ENCODE measurements at regions not wholly inside any gene's neighbourhood (a gene's known extent, or its start where the extent isn't known, plus 50 kb on each side); places are given as distances from the start of the nearest gene placed in this dataset.
A peak's percentile ranks its signal among the peaks of the same experiment; 100 is the strongest.

- H3K9me3 ChIP-seq (ENCODE audit: control insufficient read depth, low read depth, low read length) = no peaks in the 10 kb centered on the region
- no peaks in the 10 kb centered on the region for H3K36me3 ChIP-seq (ENCODE audit: control insufficient read depth, insufficient read depth, low read length)
- no peak for DNase-seq
- WGBS (ENCODE audit: insufficient coverage, low lambda C conversion rate) = no CpG with 5 or more reads among the region's 4 CpGs
- H3K4me1 ChIP-seq (ENCODE audit: control insufficient read depth, insufficient read depth, low read length) = no peaks in the 10 kb centered on the region
- H3K27me3 ChIP-seq (ENCODE audit: control insufficient read depth, insufficient read depth, low read length) = peaks cover 20% of the 10 kb centered on the region
- H3K27ac ChIP-seq (ENCODE audit: low read length) = no peak overlapping the region
- no peak overlapping the region for H3K4me3 ChIP-seq (ENCODE audit: low read length)
Measured at GRCh38 chr14:97213720-97214119, 416.5 kb downstream of the VRK1 start.

DNA sequence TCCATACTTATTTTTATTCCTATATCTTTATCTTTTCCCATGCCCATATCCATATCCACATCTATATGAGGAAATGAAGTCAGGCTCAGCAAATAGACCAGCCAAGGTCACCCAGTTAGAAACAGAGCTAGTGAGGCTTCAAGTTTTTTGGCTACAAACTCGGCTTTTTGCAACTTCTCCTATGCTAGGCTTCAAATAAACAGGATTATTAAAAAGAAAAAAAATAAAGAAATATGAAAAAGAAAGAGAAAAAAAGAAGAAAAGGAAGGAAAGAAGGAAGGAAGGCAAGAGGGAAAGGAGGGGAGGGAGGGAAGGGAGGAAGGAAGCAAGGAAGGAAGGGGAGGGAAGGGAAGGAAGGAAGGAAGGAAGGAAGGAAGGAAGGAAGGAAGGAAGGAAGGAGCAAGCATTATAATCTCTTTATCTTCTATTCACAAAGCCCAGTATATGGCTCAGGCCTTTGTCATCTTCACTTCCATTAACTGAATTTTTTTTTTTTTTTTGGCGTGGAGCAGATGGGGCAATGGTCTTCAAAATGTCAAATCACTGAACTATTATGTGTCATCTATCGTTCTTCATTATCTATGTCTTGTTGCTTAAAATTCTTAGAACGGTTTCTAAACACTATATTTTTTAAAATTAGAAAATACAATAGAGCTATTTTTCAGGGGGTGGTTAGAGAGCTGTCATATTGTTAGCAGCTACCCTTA is 418.2 kb downstream of the VRK1 start:
- H3K27me3 ChIP-seq (ENCODE audit: control insufficient read depth, insufficient read depth, low read length) = peaks cover 37% of the 10 kb centered on the region
- no peak overlapping the region for H3K27ac ChIP-seq (ENCODE audit: low read length)
- no peak for DNase-seq
- H3K9me3 ChIP-seq (ENCODE audit: control insufficient read depth, low read depth, low read length) = no peaks in the 10 kb centered on the region
- no peaks in the 10 kb centered on the region for H3K36me3 ChIP-seq (ENCODE audit: control insufficient read depth, insufficient read depth, low read length)
- H3K4me1 ChIP-seq (ENCODE audit: control insufficient read depth, insufficient read depth, low read length) = no peaks in the 10 kb centered on the region
- WGBS (ENCODE audit: insufficient coverage, low lambda C conversion rate) = 92% methylated on average over 2 of the region's 4 CpGs
- H3K4me3 ChIP-seq (ENCODE audit: low read length) = no peak overlapping the region

DNA sequence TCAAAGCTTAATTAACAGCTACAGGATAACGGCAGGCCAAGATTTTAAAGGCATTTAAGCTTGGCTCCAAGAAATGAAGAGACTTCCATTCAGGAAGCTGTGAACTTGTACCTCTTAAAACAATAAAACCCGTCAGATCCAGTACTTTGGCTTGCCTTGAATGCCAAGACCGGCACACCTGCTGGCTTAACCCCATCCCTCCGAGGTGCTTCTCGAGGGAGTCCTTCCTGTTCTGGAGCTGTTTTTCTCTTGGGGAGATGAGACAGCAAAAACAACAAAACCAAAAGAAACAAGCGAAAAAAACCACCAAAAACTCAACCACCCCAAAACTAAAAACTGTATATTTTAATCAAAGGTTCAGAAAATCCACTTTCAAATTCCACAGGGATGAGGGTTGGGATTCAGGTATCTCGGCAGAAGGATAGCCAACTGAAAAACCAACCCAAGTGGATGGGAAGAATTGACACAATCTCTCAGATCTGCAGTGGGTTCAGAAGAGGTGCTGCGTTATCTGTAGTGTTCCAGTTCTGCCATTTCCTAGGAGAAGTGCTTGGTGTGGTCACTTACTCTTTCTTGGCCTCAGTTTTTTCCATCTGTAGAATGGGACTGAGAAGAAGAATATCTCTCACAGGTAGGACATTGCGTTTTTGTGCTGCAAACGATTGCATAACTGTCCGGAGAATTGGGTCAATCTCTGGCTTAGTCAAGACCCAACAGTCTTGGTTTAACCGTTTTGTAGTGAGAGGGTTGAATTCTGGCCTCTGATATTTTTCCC is 420.1 kb downstream of the VRK1 start:
- Histone ChIP-seq H3K4me1 (ENCODE audit: control insufficient read depth, insufficient read depth, low read length) (no peaks in the 10 kb centered on the region), H3K27ac (ENCODE audit: low read length) (no peak overlapping the region), H3K9me3 (ENCODE audit: control insufficient read depth, low read depth, low read length) (no peaks in the 10 kb centered on the region), H3K36me3 (ENCODE audit: control insufficient read depth, insufficient read depth, low read length) (no peaks in the 10 kb centered on the region), H3K4me3 (ENCODE audit: low read length) (no peak overlapping the region), H3K27me3 (ENCODE audit: control insufficient read depth, insufficient read depth, low read length) (peaks cover 41% of the 10 kb centered on the region)
- WGBS (ENCODE audit: insufficient coverage, low lambda C conversion rate) = 54% methylated on average over 5 of the region's 12 CpGs
- no peak for DNase-seq

DNA sequence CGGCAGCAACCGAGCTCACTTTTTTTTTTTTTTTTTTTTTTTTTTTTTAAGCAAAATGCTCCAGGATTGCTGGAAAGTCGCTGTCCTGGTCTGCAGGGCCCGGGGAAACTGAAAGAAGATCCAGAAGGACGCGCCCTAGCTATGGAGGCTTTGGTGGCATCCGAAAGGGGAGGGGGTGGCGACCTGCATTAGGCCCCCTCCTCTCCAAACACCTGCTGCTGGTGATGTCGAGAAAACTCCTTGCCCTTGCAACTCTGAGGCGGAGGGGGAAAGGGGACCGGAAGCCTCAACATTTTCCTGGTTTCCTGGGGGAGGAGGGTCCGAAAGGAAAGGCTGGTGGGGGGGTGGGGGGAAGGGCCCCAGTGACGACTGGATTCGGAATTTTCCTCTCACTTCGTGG is 421.1 kb downstream of the VRK1 start:
- H3K9me3 ChIP-seq (ENCODE audit: control insufficient read depth, low read depth, low read length) = no peaks in the 10 kb centered on the region
- H3K27me3 ChIP-seq (ENCODE audit: control insufficient read depth, insufficient read depth, low read length) = peaks cover 41% of the 10 kb centered on the region
- peak in 1 of 2 donors; percentile 16 for DNase-seq
- H3K36me3 ChIP-seq (ENCODE audit: control insufficient read depth, insufficient read depth, low read length) = no peaks in the 10 kb centered on the region
- H3K4me3 ChIP-seq (ENCODE audit: low read length) = no peak overlapping the region
- no peaks in the 10 kb centered on the region for H3K4me1 ChIP-seq (ENCODE audit: control insufficient read depth, insufficient read depth, low read length)
- H3K27ac ChIP-seq (ENCODE audit: low read length) = no peak overlapping the region
- no CpG with 5 or more reads among the region's 15 CpGs for WGBS (ENCODE audit: insufficient coverage, low lambda C conversion rate)

DNA sequence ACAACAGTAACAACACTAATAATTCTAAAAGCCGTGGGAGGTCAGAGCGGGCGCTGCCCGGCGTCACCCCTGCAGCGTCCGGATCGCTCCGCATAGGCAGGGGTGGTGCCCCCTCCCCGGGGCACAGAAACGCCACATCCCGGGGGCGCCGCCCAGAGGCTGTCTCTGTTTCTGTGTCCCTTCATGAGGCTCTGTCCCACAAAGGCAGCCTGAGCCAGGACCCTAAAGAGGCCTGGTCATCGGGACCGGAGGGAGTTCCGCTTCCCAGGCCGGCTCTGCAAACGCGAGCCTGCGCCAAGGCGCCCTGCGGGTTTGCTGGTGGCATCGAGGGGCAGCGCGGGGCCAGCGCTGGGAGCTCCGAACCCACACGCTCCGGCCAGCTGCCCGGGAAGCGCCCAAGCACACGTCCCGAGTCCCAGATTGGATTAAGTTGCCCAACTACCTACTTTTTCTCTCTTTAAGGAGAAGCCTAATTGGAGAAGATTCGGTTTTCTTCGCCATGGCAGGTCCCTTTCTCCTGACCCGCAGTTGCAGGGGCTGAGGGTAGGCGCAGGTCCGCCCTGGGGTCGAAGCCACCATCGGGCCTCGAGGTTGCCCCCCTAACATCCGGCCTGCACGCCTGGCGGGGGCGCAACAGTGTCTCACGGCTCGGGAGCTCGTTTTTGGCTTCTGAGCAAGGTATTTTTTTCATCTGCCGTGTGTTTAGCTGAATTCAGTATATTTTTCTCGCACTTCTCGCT is 421.7 kb downstream of the VRK1 start:
- Histone ChIP-seq H3K36me3 (ENCODE audit: control insufficient read depth, insufficient read depth, low read length) (no peaks in the 10 kb centered on the region), H3K27me3 (ENCODE audit: control insufficient read depth, insufficient read depth, low read length) (peaks cover 41% of the 10 kb centered on the region), H3K9me3 (ENCODE audit: control insufficient read depth, low read depth, low read length) (no peaks in the 10 kb centered on the region), H3K27ac (ENCODE audit: low read length) (no peak overlapping the region), H3K4me1 (ENCODE audit: control insufficient read depth, insufficient read depth, low read length) (no peaks in the 10 kb centered on the region), H3K4me3 (ENCODE audit: low read length) (no peak overlapping the region)
- DNase-seq = peak in 1 of 2 donors; percentile 14
- WGBS (ENCODE audit: insufficient coverage, low lambda C conversion rate) = 8% methylated on average over 4 of the region's 52 CpGs

DNA sequence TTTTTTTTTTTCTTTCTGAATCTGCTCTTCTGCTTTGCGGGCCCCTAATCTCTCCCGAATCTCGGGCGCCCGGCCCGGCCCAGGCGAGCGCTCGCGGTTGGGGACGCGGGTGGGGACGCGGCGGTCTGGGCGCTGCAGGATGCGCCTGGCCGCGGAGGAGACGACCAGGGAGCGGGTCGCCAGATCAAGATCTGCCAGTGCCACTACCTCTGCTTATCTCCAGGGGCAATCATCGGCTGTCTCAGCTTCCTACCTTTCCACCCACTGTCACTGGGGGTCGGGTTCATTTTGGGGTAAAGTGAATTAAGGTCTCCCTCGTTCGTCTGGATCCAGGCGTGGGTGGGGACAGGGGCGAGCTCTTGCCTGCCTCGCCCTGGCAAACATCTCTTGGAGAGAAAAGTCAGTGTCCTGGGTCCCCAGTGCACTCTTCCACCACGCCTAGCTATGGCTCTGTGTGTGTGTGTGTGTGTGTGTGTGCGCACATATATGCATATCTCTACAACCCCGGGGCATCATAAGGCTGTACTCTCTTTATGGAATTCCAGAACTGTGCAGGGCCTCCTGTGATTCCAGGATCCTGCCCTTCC is 422.3 kb downstream of the VRK1 start:
- DNase-seq = peak in 1 of 2 donors; percentile 1
- no CpG with 5 or more reads among the region's 32 CpGs for WGBS (ENCODE audit: insufficient coverage, low lambda C conversion rate)

DNA sequence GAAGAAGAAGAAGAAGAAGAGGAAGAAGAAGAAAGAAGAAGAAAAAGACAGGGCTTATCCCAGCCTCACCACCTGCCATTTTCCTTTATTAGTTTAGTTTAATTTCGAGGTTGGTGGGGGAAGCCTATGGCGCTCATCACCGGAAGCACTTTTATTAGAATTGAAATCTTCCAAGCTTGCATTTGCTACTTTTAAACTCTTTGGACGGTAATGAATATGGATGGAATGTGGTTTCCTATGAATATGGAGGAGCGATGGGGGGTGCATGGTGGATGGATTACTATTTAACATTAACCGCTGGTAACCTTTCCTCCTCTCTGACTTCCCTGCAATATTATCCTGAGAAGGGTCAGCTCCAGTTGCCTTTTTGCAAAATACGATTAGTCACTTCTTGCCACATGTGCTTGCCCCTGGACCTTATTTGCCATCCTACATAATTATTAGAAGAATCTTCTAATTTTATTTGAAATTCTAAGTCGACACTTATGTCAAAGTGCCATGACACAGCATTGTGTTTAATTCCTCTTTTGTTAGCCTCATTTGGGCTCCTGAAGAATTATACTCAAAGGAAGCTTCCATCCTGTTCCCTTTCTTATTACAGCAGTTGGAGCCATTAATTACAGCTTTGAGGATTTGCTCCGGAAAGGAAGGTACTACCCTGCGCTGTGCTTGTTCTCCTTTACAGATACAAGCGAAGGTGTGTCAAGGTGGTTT is 424.5 kb downstream of the VRK1 start:
- Histone ChIP-seq H3K4me3 (ENCODE audit: low read length) (no peak overlapping the region), H3K36me3 (ENCODE audit: control insufficient read depth, insufficient read depth, low read length) (no peaks in the 10 kb centered on the region), H3K9me3 (ENCODE audit: control insufficient read depth, low read depth, low read length) (no peaks in the 10 kb centered on the region), H3K27ac (ENCODE audit: low read length) (no peak overlapping the region), H3K4me1 (ENCODE audit: control insufficient read depth, insufficient read depth, low read length) (no peaks in the 10 kb centered on the region), H3K27me3 (ENCODE audit: control insufficient read depth, insufficient read depth, low read length) (peaks cover 38% of the 10 kb centered on the region)
- WGBS (ENCODE audit: insufficient coverage, low lambda C conversion rate) = 95% methylated on average over 4 of the region's 11 CpGs
- no peak for DNase-seq

More for the DNA sequence above, 422.3 kb downstream of the VRK1 start:
- Histone ChIP-seq H3K27ac (ENCODE audit: low read length) (no peak overlapping the region), H3K4me3 (ENCODE audit: low read length) (no peak overlapping the region), H3K27me3 (ENCODE audit: control insufficient read depth, insufficient read depth, low read length) (peaks cover 38% of the 10 kb centered on the region), H3K4me1 (ENCODE audit: control insufficient read depth, insufficient read depth, low read length) (no peaks in the 10 kb centered on the region), H3K36me3 (ENCODE audit: control insufficient read depth, insufficient read depth, low read length) (no peaks in the 10 kb centered on the region), H3K9me3 (ENCODE audit: control insufficient read depth, low read depth, low read length) (no peaks in the 10 kb centered on the region)

DNA sequence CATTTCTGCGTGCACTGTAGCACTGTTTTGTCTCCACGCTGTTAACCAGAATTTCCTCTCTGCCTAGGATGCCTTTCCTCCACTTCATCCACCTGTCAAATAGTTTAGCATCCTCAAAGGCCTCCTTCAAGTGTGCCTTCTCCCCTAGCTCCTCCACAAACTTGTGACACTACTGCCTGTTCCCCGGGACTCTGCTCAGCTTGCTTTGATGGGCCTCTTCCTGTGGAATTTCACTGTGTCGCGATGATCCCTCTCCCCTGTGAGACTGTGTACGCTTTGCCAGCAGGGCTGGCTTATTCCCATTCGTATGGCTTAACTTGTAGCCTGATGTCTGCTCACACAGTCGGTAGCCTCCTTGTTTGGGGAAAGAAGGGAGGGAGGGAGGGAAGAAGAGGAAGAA is 426.8 kb downstream of the VRK1 start:
- H3K4me1 ChIP-seq (ENCODE audit: control insufficient read depth, insufficient read depth, low read length) = no peaks in the 10 kb centered on the region
- no peak for DNase-seq

DNA sequence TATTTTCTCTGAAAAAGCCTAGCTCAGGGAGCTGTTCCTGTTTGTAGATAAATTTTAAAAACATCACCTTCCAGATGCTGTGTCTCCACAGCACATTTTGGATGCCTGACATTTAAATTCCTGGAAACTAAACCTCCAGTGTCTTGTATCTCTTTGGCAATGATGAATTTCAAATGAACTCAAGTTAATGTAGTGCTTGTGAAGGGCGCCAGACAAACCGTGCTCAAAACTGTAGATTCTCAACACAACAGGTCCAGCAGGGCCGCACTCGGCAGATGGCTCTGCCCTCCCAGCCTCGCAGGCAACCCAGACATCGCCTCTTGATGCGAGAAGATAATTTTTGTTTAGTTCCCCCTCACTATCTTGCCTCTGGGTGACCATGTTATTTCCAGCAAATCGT is 432.9 kb downstream of the VRK1 start:
- H3K9me3 ChIP-seq (ENCODE audit: control insufficient read depth, low read depth, low read length) = no peaks in the 10 kb centered on the region
- 98% methylated on average over 6 of the region's 8 CpGs for WGBS (ENCODE audit: insufficient coverage, low lambda C conversion rate)
- no peak overlapping the region for H3K4me3 ChIP-seq (ENCODE audit: low read length)
- no peak overlapping the region for H3K27ac ChIP-seq (ENCODE audit: low read length)
- DNase-seq = no peak
- no peaks in the 10 kb centered on the region for H3K4me1 ChIP-seq (ENCODE audit: control insufficient read depth, insufficient read depth, low read length)
- no peaks in the 10 kb centered on the region for H3K27me3 ChIP-seq (ENCODE audit: control insufficient read depth, insufficient read depth, low read length)
- no peaks in the 10 kb centered on the region for H3K36me3 ChIP-seq (ENCODE audit: control insufficient read depth, insufficient read depth, low read length)

More for the DNA sequence above, 426.8 kb downstream of the VRK1 start:
- Histone ChIP-seq H3K9me3 (ENCODE audit: control insufficient read depth, low read depth, low read length) (no peaks in the 10 kb centered on the region), H3K36me3 (ENCODE audit: control insufficient read depth, insufficient read depth, low read length) (no peaks in the 10 kb centered on the region), H3K4me3 (ENCODE audit: low read length) (no peak overlapping the region), H3K27me3 (ENCODE audit: control insufficient read depth, insufficient read depth, low read length) (peaks cover 18% of the 10 kb centered on the region), H3K27ac (ENCODE audit: low read length) (no peak overlapping the region)
- no CpG with 5 or more reads among the region's 8 CpGs for WGBS (ENCODE audit: insufficient coverage, low lambda C conversion rate)
